ENCODE measurements at regions not wholly inside any gene's neighbourhood (a gene's known extent, or its start where the extent isn't known, plus 50 kb on each side); places are given as distances from the start of the nearest gene placed in this dataset.

- H2AFZ ChIP-seq (ENCODE audit: low read depth, low read length) = no peak overlapping the region
- no peak overlapping the region for H3K9ac ChIP-seq (ENCODE audit: low read length)
- no peaks in the 10 kb centered on the region for H3K9me3 ChIP-seq (ENCODE audit: insufficient read depth, low read depth, low read length)
- H3K27ac Mint-ChIP-seq (ENCODE audit: unreplicated experiment) = no peak overlapping the region
- H3K36me3 ChIP-seq (ENCODE audit: insufficient read depth, low read length) = no peaks in the 10 kb centered on the region
- no peak overlapping the region for H3K4me3 Mint-ChIP-seq (ENCODE audit: unreplicated experiment)
- no peak for FAIRE-seq
- H3K9me3 Mint-ChIP-seq (ENCODE audit: unreplicated experiment) = no peaks in the 10 kb centered on the region
- H3K4me1 Mint-ChIP-seq (ENCODE audit: low read depth, unreplicated experiment) = peaks cover 28% of the 10 kb centered on the region
- H3K27me3 Mint-ChIP-seq (ENCODE audit: low read depth, unreplicated experiment) = peaks cover 7% of the 10 kb centered on the region
- no peaks in the 10 kb centered on the region for H3K36me3 Mint-ChIP-seq (ENCODE audit: low read depth, unreplicated experiment)
- H3K27me3 ChIP-seq (ENCODE audit: insufficient read depth, low read length) = no peaks in the 10 kb centered on the region
- H3K27ac ChIP-seq (ENCODE audit: low read depth, low read length) = no peak overlapping the region
- TF ChIP-seq CTCF (IDR thresholded peaks at IDR 0.05; ENCODE audit: insufficient read depth, low read depth, low read length) (no peak), EZH2 (IDR thresholded peaks at IDR 0.05; ENCODE audit: insufficient read depth, low read length) (no peak)
- no peak for DNase-seq (ENCODE audit: low read depth)
- H3K4me1 ChIP-seq (ENCODE audit: insufficient read depth, low read length) = no peaks in the 10 kb centered on the region
- no peak overlapping the region for H3K4me2 ChIP-seq (ENCODE audit: low read length)
- no peaks in the 10 kb centered on the region for H4K20me1 ChIP-seq (ENCODE audit: insufficient read depth, low read length)
- H3K79me2 ChIP-seq (ENCODE audit: insufficient read depth, low read length) = no peaks in the 10 kb centered on the region
- no peak overlapping the region for H3K4me3 ChIP-seq (ENCODE audit: insufficient read depth, low read depth, low read length)
Measured at GRCh38 chr10:8400151-8400550, 345.7 kb downstream of the GATA3 start.

GRCh38 chr10:8400892-8401291 lies 346.4 kb downstream of the GATA3 start:
- TF ChIP-seq CTCF (IDR thresholded peaks at IDR 0.05; ENCODE audit: insufficient read depth, low read depth, low read length) = no peak
- TF ChIP-seq EZH2 (IDR thresholded peaks at IDR 0.05; ENCODE audit: insufficient read depth, low read length) = no peak
- no peak overlapping the region for H3K4me3 ChIP-seq (ENCODE audit: insufficient read depth, low read depth, low read length)

GRCh38 chr10:8401531-8401930 lies 347.0 kb downstream of the GATA3 start:
- peaks cover 26% of the 10 kb centered on the region for H3K4me1 Mint-ChIP-seq (ENCODE audit: low read depth, unreplicated experiment)

More at GRCh38 chr10:8400892-8401291, 346.4 kb downstream of the GATA3 start:
- no peak overlapping the region for H3K4me2 ChIP-seq (ENCODE audit: low read length)
- no peaks in the 10 kb centered on the region for H3K4me1 ChIP-seq (ENCODE audit: insufficient read depth, low read length)
- Mint-ChIP-seq H3K9me3 (ENCODE audit: unreplicated experiment) (no peaks in the 10 kb centered on the region), H3K36me3 (ENCODE audit: low read depth, unreplicated experiment) (no peaks in the 10 kb centered on the region), H3K4me1 (ENCODE audit: low read depth, unreplicated experiment) (peaks cover 28% of the 10 kb centered on the region), H3K27ac (ENCODE audit: unreplicated experiment) (no peak overlapping the region), H3K27me3 (ENCODE audit: low read depth, unreplicated experiment) (peaks cover 7% of the 10 kb centered on the region), H3K4me3 (ENCODE audit: unreplicated experiment) (no peak overlapping the region)
- no peaks in the 10 kb centered on the region for H3K9me3 ChIP-seq (ENCODE audit: insufficient read depth, low read depth, low read length)
- no peak overlapping the region for H3K9ac ChIP-seq (ENCODE audit: low read length)
- no peaks in the 10 kb centered on the region for H4K20me1 ChIP-seq (ENCODE audit: insufficient read depth, low read length)
- no peaks in the 10 kb centered on the region for H3K27me3 ChIP-seq (ENCODE audit: insufficient read depth, low read length)
- no peak overlapping the region for H2AFZ ChIP-seq (ENCODE audit: low read depth, low read length)
- FAIRE-seq (no peak), DNase-seq (ENCODE audit: low read depth) (no peak)
- no peaks in the 10 kb centered on the region for H3K79me2 ChIP-seq (ENCODE audit: insufficient read depth, low read length)
- no peaks in the 10 kb centered on the region for H3K36me3 ChIP-seq (ENCODE audit: insufficient read depth, low read length)
- H3K27ac ChIP-seq (ENCODE audit: low read depth, low read length) = no peak overlapping the region

More at GRCh38 chr10:8401531-8401930, 347.0 kb downstream of the GATA3 start:
- Histone ChIP-seq H3K9me3 (ENCODE audit: insufficient read depth, low read depth, low read length) (no peaks in the 10 kb centered on the region), H3K27ac (ENCODE audit: low read depth, low read length) (no peak overlapping the region), H3K79me2 (ENCODE audit: insufficient read depth, low read length) (no peaks in the 10 kb centered on the region), H4K20me1 (ENCODE audit: insufficient read depth, low read length) (no peaks in the 10 kb centered on the region), H2AFZ (ENCODE audit: low read depth, low read length) (no peak overlapping the region), H3K4me1 (ENCODE audit: insufficient read depth, low read length) (no peaks in the 10 kb centered on the region), H3K4me2 (ENCODE audit: low read length) (no peak overlapping the region), H3K27me3 (ENCODE audit: insufficient read depth, low read length) (no peaks in the 10 kb centered on the region), H3K4me3 (ENCODE audit: insufficient read depth, low read depth, low read length) (no peak overlapping the region), H3K9ac (ENCODE audit: low read length) (no peak overlapping the region), H3K36me3 (ENCODE audit: insufficient read depth, low read length) (no peaks in the 10 kb centered on the region)
- no peaks in the 10 kb centered on the region for H3K36me3 Mint-ChIP-seq (ENCODE audit: low read depth, unreplicated experiment)
- no peak for TF ChIP-seq EZH2 (IDR thresholded peaks at IDR 0.05; ENCODE audit: insufficient read depth, low read length)
- H3K9me3 Mint-ChIP-seq (ENCODE audit: unreplicated experiment) = no peaks in the 10 kb centered on the region
- peaks cover 10% of the 10 kb centered on the region for H3K27me3 Mint-ChIP-seq (ENCODE audit: low read depth, unreplicated experiment)
- FAIRE-seq (no peak), DNase-seq (ENCODE audit: low read depth) (no peak)
- H3K4me3 Mint-ChIP-seq (ENCODE audit: unreplicated experiment) = no peak overlapping the region
- no peak overlapping the region for H3K27ac Mint-ChIP-seq (ENCODE audit: unreplicated experiment)
